ENCODE measurements at regions not wholly inside any gene's neighbourhood (a gene's known extent, or its start where the extent isn't known, plus 50 kb on each side); places are given as distances from the start of the nearest gene placed in this dataset.
"Not testable (repeated sequence)": the region's sequence is repeated elsewhere in the genome, so short reads cannot be mapped to it uniquely, and the experiment has no call there.

DNA sequence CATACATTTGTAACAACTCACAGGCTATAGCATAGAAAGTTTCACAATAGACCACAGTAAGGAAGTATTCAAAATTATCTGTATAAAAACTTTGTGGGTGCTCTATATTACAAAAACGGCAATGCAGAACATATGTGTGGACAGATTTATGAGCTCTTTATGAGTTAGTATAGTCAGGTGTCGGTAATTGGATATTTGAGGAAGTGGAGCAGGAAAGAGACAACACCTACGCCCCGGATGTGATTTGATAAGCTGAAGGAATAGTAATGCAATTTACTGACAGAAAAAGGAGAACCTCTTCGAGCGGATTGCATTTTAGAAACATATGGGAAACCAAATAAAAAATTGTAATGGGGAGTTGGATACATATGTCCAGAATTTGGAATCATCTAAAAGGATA, 63.2 kb upstream of the HSFY1 start:
- TF ChIP-seq CTCF, POLR2A (IDR thresholded peaks at IDR 0.05): not testable (repeated sequence)
